KOPT-K1 (cell line): ENCODE measurements at regions not wholly inside any gene's neighbourhood (a gene's known extent, or its start where the extent isn't known, plus 50 kb on each side); places are given as distances from the start of the nearest gene placed in this dataset.
"Not testable (repeated sequence)": the region's sequence is repeated elsewhere in the genome, so short reads cannot be mapped to it uniquely, and the experiment has no call there.

Experiments
- H3K27ac ChIP-seq: fragments of 200-600 bp; sonication (generic); 2 replicates; pipeline ENCODE4 v1.5.1; 2016; ENCODE audit warnings: antibody characterized with exemption, mild to moderate bottlenecking, low read depth, low read length; ENCODE audit not compliant: poor library complexity, severe bottlenecking
- H3K36me3 ChIP-seq: fragments of 200-600 bp; sonication (generic); 2 replicates; pipeline ENCODE4 v1.5.1; 2017; ENCODE audit warnings: antibody characterized with exemption, mild to moderate bottlenecking, low read length, moderate library complexity; ENCODE audit not compliant: insufficient read depth
- H3K9me3 ChIP-seq: fragments of 200-600 bp; sonication (generic); 2 replicates; pipeline ENCODE4 v1.5.1; 2017; ENCODE audit warnings: antibody characterized with exemption, low read length, mild to moderate bottlenecking; ENCODE audit not compliant: insufficient read depth, poor library complexity, severe bottlenecking

GRCh38 chr1:120290105-120290504, 113.8 kb upstream of the SEC22B start:
- H3K9me3 ChIP-seq, H3K27ac ChIP-seq, H3K36me3 ChIP-seq: not testable (repeated sequence)

DNA sequence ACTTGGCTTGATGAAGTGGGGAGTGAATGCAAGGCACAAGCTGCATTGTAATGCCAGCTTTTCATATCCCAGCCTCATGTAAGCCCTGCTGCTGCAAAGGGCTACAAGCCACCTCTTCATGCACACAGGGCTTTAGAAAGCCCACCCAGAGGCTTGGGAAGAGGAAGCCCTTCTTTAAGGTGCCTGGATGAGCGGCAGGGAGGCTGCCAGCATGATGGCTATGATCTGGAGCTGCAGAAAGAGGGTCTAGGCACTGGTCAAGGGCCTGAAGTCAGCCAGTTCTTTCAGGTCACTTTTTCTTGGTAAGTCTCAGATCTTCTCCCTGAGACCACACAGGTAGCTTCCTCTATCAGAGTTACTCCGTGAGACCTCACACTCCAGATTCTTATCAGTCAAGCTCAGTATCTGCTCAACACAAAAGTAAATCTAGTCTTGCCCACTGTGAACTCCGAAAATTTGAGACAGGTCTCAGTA, 113.3 kb upstream of the SEC22B start:
- not testable (repeated sequence) for H3K9me3 ChIP-seq, H3K36me3 ChIP-seq, H3K27ac ChIP-seq

DNA sequence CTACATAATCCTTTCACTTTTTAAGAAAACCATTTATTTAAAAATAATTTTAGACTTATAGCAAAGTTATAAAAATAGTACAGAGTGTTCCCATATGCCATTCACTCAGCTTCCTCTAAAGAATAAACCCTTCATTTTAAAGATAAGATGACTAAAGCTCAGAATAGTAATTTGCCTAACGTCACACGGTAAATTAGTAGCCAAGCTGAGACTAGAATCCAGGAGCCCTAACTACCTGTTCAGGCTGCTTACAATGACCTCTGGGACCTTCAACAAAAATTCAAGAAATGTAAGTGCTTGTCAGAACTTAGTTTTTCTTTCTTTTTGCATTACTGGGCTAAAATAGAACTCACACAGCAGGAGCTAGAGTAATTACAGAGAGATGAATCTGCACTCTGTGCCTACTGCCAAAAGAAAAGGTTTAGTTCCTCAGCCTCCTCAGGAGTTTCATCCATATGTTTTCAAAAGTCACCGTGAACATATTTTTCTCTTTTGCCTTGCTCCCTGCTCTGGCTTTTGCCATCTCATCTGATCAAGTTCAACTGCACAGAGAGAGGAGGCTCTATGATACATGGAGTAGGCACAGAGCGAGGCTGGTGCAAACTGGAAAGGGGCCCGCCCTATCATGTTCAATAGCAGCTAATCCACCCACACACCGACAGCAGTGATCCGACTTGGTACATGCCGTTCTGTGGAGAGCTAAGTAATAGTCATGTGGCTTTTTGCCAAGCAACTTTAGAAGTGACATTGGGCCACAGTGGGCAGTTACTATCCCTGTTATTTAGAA, 112.7 kb upstream of the SEC22B start:
- H3K36me3 ChIP-seq, H3K27ac ChIP-seq, H3K9me3 ChIP-seq: not testable (repeated sequence)

GRCh38 chr1:120288167-120288566, 111.8 kb upstream of the SEC22B start:
- not testable (repeated sequence) for H3K9me3 ChIP-seq

DNA sequence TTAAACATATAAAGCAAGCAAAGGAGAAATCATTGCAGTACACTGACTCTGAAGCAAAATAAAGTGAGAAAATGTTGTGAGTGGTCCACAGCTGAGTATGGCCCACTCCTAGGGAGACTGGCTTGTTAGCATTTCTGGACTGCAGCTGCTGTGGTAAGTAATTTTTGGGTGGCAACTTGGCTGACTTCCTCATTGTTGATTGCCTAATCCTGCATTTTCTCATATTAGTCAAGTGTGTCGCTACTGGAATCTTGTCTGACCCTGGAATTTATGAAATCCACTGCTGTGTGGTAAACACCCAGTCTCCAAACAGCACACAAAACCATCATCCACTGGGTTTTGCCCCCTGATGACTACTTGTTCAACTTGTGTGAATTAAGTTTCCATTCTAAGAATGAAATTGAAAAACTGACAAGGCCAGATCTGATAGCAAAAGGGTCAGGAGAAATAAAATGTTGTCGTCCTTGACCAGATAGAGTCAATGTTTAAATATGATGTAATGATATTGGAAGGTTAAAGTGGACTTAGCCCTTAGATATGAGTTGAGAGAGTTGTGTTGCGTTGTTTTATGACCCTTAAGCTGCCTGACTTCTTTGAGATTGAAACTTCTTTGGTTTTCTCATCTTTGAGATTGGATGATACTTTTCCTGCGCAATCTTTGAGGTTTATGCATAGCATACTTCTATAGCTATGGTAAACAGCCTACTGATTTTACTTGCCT, 106.6 kb upstream of the SEC22B start:
- not testable (repeated sequence) for H3K36me3 ChIP-seq, H3K9me3 ChIP-seq, H3K27ac ChIP-seq

More at GRCh38 chr1:120288167-120288566, 111.8 kb upstream of the SEC22B start:
- not testable (repeated sequence) for H3K27ac ChIP-seq, H3K36me3 ChIP-seq

DNA sequence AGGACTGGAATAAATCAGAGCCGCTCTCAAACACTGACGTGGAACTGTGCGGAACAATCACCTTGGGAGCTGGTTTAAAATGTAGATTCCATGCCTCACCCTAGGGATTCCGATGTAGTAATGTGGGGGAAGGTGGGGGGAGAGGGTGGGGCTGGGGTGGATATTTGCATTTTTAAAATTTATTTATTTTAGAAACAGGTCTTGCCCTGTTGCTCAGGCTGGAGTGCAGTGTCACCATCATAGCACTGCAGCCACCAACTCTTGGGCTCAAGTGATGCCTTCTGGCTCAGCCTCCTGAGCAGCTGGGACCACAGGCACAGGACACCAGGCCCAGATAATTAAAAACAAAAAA, 101.9 kb upstream of the SEC22B start:
- not testable (repeated sequence) for H3K9me3 ChIP-seq, H3K27ac ChIP-seq, H3K36me3 ChIP-seq

DNA sequence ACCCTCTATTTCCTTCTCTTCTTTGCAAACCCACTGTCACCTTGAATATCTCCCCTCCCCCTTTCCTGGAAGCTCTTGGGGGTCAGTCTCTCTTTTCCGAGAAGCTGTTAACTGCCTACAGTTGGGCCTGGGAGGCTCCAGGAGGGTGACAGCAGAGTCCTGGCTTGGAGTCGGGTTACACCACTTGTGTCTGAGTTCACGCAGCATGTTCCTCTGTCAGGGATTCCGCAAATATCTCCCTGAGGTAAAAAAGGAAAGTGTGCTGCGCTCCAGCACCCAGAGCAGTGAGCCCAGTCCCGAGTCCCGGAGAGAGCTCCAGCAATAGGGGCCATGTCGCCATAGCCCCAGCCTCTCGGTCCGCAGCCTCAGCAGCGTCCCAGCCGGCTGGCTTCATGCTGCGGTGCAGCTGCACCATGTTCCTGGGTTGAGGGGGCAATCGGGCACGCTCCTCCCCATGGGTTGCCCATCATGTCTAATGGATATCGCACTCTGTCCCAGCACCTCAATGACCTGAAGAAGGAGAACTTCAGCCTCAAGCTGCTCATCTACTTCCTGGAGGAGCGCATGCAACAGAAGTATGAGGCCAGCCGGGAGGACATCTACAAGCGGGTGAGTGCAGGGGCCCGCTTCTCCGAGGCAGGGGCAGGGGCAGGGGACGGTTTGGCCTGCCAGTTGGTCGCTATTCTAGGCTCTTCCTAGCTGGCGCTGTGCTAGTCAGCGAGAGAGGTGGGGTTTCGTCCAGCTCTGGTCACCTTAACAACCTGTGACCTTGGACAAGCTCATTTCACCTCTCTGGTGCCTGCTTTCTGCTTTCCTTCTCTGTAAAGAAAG, 101.3 kb upstream of the SEC22B start:
- not testable (repeated sequence) for H3K27ac ChIP-seq, H3K9me3 ChIP-seq, H3K36me3 ChIP-seq

- H3K36me3 ChIP-seq, H3K27ac ChIP-seq, H3K9me3 ChIP-seq: not testable (repeated sequence)
These were observed 100.4 kb upstream of the SEC22B start for GRCh38 chr1:120276710-120277109.

- H3K27ac ChIP-seq, H3K36me3 ChIP-seq, H3K9me3 ChIP-seq: not testable (repeated sequence)
These were observed 98.1 kb upstream of the SEC22B start for GRCh38 chr1:120274438-120274837.

- not testable (repeated sequence) for H3K36me3 ChIP-seq, H3K9me3 ChIP-seq, H3K27ac ChIP-seq
These were observed 97.0 kb upstream of the SEC22B start for GRCh38 chr1:120273363-120273762.

GRCh38 chr1:120272242-120272641, 95.9 kb upstream of the SEC22B start:
- H3K36me3 ChIP-seq, H3K9me3 ChIP-seq, H3K27ac ChIP-seq: not testable (repeated sequence)

DNA sequence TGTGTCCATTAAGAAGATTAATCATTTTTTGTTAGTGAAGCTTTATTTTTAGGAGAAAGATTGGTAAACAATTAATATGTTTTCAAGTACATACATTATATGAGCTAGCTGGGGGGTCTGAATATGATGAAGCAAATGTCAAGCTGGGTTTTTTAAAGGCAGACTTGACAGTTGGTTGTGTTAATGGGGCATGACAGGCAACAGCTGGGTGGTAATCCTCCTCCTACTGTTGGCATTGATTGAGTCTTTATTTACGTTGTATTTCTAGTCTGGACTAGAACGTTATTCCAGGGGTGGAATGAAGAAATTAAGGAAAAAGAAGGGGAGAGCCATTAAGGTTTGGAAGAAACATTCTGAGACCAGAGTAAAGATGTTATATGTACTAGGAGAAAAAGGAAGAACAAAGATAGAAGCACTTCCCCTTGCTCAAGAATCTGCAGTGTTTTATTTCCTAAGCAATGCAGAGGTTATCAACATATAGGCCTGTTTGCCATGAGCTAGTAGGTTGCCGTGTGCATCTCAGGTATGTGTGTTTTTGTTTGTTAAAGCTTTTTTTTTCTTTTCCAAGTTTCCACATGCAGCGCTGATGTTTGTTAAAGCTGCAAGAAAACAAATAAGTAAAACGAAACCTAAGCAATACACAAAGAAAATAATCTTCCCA, 95.4 kb upstream of the SEC22B start:
- H3K36me3 ChIP-seq, H3K27ac ChIP-seq, H3K9me3 ChIP-seq: not testable (repeated sequence)

DNA sequence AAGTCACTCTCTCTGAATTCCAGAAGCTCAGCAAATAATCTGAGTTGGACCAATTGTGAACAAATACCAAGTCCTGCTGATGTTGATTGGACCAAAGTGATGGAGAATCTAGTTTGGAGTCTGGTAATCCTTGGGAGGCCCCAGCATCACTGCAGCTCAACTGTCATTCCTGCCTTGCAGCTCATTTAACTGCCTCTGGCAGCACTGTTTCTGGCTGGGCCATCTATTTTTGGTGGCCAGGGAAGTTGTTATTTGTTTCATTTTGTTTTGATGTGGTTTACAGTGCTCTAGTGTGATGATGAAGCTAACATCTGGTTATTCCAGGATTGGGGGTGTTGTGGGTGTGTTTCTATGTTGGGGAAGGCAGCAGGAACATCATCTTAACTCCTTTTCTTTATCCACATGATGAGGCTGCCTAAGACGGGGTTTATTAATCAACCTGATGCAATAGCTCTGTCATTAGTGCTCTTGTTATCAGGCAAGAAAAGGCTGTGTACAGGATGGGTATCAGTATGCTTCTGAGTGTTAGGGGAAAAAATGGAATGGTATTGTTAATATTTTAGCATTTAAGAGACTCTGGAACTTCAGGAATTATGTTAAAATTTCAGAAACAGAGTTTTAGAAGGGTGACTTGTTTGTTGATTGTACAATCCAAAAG, 91.7 kb upstream of the SEC22B start:
- not testable (repeated sequence) for H3K9me3 ChIP-seq, H3K27ac ChIP-seq, H3K36me3 ChIP-seq

- not testable (repeated sequence) for H3K27ac ChIP-seq, H3K36me3 ChIP-seq, H3K9me3 ChIP-seq
These were observed 88.2 kb upstream of the SEC22B start for GRCh38 chr1:120264564-120264963.
